SU-DHL-6 (cell line): ENCODE measurements at regions not wholly inside any gene's neighbourhood (a gene's known extent, or its start where the extent isn't known, plus 50 kb on each side); places are given as distances from the start of the nearest gene placed in this dataset.

Experiments
- CTCF ChIP-seq: fragments of 200-600 bp; sonication (generic); IDR thresholded peaks from one replicate; pipeline ENCODE4 v1.5.1; 2017; ENCODE audit warnings: antibody characterized with exemption, mild to moderate bottlenecking, low read length, moderate library complexity; ENCODE audit not compliant: insufficient read depth, poor library complexity, severe bottlenecking
- EZH2phosphoT487 ChIP-seq: fragments of 200-600 bp; sonication (generic), shearing (Covaris generic); conservative IDR thresholded peaks from 2 replicates; pipeline ENCODE4 v1.6.1; 2018; ENCODE audit warnings: mild to moderate bottlenecking, antibody characterized with exemption, low read length, moderate library complexity, mixed read lengths

- TF ChIP-seq CTCF (no peak), EZH2phosphoT487 (no peak)
These were observed 72.7 kb downstream of the GCC1 start for GRCh38 chr7:127512663-127513062.
